Loucy (cell line): ENCODE measurements at regions not wholly inside any gene's neighbourhood (a gene's known extent, or its start where the extent isn't known, plus 50 kb on each side); places are given as distances from the start of the nearest gene placed in this dataset.

Source experiments
- H2AFZ ChIP-seq: fragments of 200-600 bp; sonication (generic); 2 replicates; pipeline ENCODE4 v1.6.0; 2016; ENCODE audit warnings: antibody characterized with exemption, mild to moderate bottlenecking, low read length, moderate library complexity
- H3F3A ChIP-seq: fragments of 200-600 bp; 2 replicates; pipeline ENCODE4 v1.6.0; 2016; ENCODE audit warnings: antibody characterized with exemption, low read depth, mild to moderate bottlenecking
- H3K27me3 ChIP-seq: fragments of 200-600 bp; sonication (generic); 2 replicates; pipeline ENCODE4 v1.6.1; 2014; ENCODE audit warnings: low read length, mild to moderate bottlenecking; ENCODE audit not compliant: insufficient read depth, poor library complexity, severe bottlenecking
- H3K36me3 ChIP-seq: fragments of 200-600 bp; sonication (generic); 2 replicates; pipeline ENCODE4 v1.6.1; 2016; ENCODE audit warnings: low read length; ENCODE audit not compliant: insufficient read depth
- H3K4me1 ChIP-seq: fragments of 200-600 bp; sonication (generic); 2 replicates; pipeline ENCODE4 v1.5.1; 2014; ENCODE audit warnings: low read length, mild to moderate bottlenecking; ENCODE audit not compliant: insufficient read depth, poor library complexity, severe bottlenecking
- H3K4me2 ChIP-seq: fragments of 200-600 bp; sonication (generic); 2 replicates; pipeline ENCODE4 v1.6.0; 2014; ENCODE audit warnings: antibody characterized with exemption, low read length, low read depth, mild to moderate bottlenecking; ENCODE audit not compliant: poor library complexity, severe bottlenecking
- H3K4me3 ChIP-seq: fragments of 200-600 bp; sonication (generic); 2 replicates; pipeline ENCODE4 v1.5.1; 2014; ENCODE audit warnings: low read length, mild to moderate bottlenecking, mixed read lengths; ENCODE audit not compliant: poor library complexity, severe bottlenecking
- H3K79me2 ChIP-seq: fragments of 200-600 bp; sonication (generic); 2 replicates; pipeline ENCODE4 v1.6.1; 2014; ENCODE audit warnings: low read length; ENCODE audit not compliant: insufficient read depth
- H3K9ac ChIP-seq: fragments of 200-600 bp; sonication (generic); 2 replicates; pipeline ENCODE4 v1.6.0; 2014; ENCODE audit warnings: mild to moderate bottlenecking, low read depth, low read length, moderate library complexity; ENCODE audit not compliant: poor library complexity, severe bottlenecking
- H3K9me2 ChIP-seq: fragments of 200-600 bp; sonication (generic); replicated peaks from 2 replicates; pipeline ENCODE4 v1.6.1; 2016; ENCODE audit warnings: low read depth, low read length, mixed read lengths
- H3K9me3 ChIP-seq: fragments of 200-600 bp; sonication (generic); 2 replicates; pipeline ENCODE4 v1.6.1; 2014; ENCODE audit warnings: mild to moderate bottlenecking, antibody characterized with exemption, low read length, low read depth; ENCODE audit not compliant: insufficient read depth
- H4K20me1 ChIP-seq: fragments of 200-600 bp; sonication (generic); 2 replicates; pipeline ENCODE4 v1.6.0; 2014; ENCODE audit warnings: antibody characterized with exemption, low read length, mild to moderate bottlenecking; ENCODE audit not compliant: insufficient read depth, poor library complexity, severe bottlenecking
- CTCF ChIP-seq: fragments of 200-600 bp; sonication (generic); conservative IDR thresholded peaks from 2 replicates; pipeline ENCODE4 v1.5.1; 2014; ENCODE audit warnings: mild to moderate bottlenecking, antibody characterized with exemption, low read length
- EZH2phosphoT487 ChIP-seq: fragments of 200-600 bp; IDR thresholded peaks from 2 replicates; pipeline ENCODE4 v1.6.1; 2018; ENCODE audit warnings: antibody characterized with exemption, mild to moderate bottlenecking, moderate library complexity, borderline replicate concordance

DNA sequence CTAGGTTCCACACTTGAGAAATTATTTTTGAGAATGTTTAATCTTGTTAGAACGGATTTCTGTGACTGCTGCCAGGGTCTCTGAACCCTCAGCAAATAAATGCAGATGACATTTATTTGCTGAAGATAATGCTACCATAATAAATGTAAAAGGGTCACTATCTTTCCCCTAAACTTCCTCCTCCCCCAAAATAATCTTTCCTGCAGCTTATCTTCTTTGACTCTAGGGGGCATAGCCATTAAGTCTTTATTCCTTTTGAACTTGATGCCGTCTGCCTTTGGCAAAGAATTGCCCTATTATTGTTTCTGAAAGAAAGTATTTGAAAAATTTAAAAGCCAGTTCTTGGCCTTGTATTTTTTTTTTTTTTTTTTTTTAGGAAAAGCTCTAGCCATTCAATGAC lies 63.6 kb upstream of the ACSL3 start:
- Histone ChIP-seq H3K4me1 (no peaks in the 10 kb centered on the region), H3K27me3 (no peaks in the 10 kb centered on the region), H3K9me3 (no peaks in the 10 kb centered on the region), H3K9ac (no peak overlapping the region), H3K9me2 (no peaks in the 10 kb centered on the region), H2AFZ (no peak overlapping the region), H3K4me3 (no peak overlapping the region), H3F3A (no peaks in the 10 kb centered on the region), H3K79me2 (no peaks in the 10 kb centered on the region), H3K4me2 (no peak overlapping the region), H4K20me1 (no peaks in the 10 kb centered on the region), H3K36me3 (no peaks in the 10 kb centered on the region)
- peak; percentile 74 for TF ChIP-seq CTCF
- TF ChIP-seq EZH2phosphoT487, result no peak

DNA sequence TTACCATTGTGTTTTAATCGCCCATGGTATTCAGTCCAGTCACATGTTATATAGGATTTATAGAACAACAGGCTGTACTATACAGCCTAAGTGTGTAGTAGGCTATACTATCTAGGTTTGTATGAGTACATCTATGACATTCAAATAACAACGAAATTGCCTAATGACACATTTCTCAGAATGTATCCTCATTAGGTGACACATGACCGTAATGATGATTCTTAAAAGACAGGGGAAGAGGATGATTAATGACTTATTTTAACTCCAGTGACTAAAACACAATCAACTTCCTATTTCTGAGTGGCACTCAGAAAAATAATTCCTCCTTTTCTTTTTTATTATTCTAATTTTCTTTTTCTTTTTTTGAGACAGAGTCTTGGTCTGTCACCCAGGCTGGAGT lies 63.0 kb upstream of the ACSL3 start:
- H3K9ac ChIP-seq, result no peak overlapping the region
- H4K20me1 ChIP-seq, result no peaks in the 10 kb centered on the region
- no peaks in the 10 kb centered on the region for H3K36me3 ChIP-seq
- H3K79me2 ChIP-seq, result no peaks in the 10 kb centered on the region
- H3K9me3 ChIP-seq, result no peaks in the 10 kb centered on the region
- TF ChIP-seq CTCF, result no peak
- TF ChIP-seq EZH2phosphoT487, result no peak
- no peaks in the 10 kb centered on the region for H3K27me3 ChIP-seq
- no peaks in the 10 kb centered on the region for H3K4me1 ChIP-seq
- no peaks in the 10 kb centered on the region for H3K9me2 ChIP-seq
- H3K4me2 ChIP-seq, result no peak overlapping the region
- no peak overlapping the region for H2AFZ ChIP-seq
- H3F3A ChIP-seq, result no peaks in the 10 kb centered on the region
- no peak overlapping the region for H3K4me3 ChIP-seq

- Histone ChIP-seq H3F3A (no peaks in the 10 kb centered on the region), H2AFZ (no peak overlapping the region), H3K9me3 (no peaks in the 10 kb centered on the region), H3K4me3 (no peak overlapping the region), H3K79me2 (no peaks in the 10 kb centered on the region), H3K4me1 (no peaks in the 10 kb centered on the region), H3K9ac (no peak overlapping the region), H4K20me1 (no peaks in the 10 kb centered on the region), H3K9me2 (no peaks in the 10 kb centered on the region), H3K4me2 (no peak overlapping the region), H3K27me3 (no peaks in the 10 kb centered on the region), H3K36me3 (no peaks in the 10 kb centered on the region)
- TF ChIP-seq CTCF (no peak), EZH2phosphoT487 (no peak)
These were observed 62.3 kb upstream of the ACSL3 start for GRCh38 chr2:222798528-222798927.
